Activated CD4-positive, alpha-beta T cell treated with anti-CD3 and anti-CD28 coated beads for 4 hours (primary cell): ENCODE measurements at regions not wholly inside any gene's neighbourhood (a gene's known extent, or its start where the extent isn't known, plus 50 kb on each side); places are given as distances from the start of the nearest gene placed in this dataset.

Experiments
- DNase-seq, 2 donors: peaks; one replicate each; pipeline ENCODE4 v3.0.0-alpha.2; 2020

- DNase-seq, result no peak
These were observed 116.0 kb downstream of the SALL1 start for GRCh38 chr16:51035110-51035498.

DNA sequence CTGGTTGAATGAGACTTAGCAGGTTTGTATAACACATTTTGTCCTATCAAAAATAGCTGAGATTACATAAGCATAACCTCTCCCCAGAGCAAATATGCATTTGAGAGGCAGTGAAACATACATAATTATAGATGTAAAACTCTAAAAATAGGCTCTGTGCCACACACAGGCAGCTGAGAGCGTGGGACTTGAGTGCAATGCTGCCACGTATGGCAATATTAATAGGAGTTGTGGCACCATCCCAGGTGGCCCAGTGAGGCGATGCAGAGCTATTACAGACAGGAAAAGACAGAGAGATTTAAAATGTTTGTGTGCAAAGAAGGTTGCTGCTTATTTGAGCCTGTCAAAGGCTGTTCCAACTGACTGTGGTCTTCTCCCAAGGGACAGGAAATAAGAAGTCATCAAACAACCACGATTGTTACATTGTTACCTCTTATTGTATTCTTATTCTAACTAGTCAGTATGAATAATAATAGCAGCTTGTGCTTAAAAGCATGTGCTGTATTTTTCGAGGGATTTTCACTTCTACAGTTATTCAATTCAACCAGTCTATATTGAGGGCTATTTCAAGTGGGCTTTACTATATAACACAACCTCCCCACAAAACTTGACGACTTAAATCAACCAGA lies 116.5 kb downstream of the SALL1 start:
- no peak for DNase-seq

- no peak for DNase-seq
These were observed 119.5 kb downstream of the SALL1 start for GRCh38 chr16:51031598-51031997.

GRCh38 chr16:51030516-51030915 lies 120.6 kb downstream of the SALL1 start:
- no peak for DNase-seq

- no peak for DNase-seq
These were observed 125.3 kb downstream of the SALL1 start for GRCh38 chr16:51025588-51026290.

GRCh38 chr16:51024703-51025102 lies 126.4 kb downstream of the SALL1 start:
- DNase-seq, result no peak

DNA sequence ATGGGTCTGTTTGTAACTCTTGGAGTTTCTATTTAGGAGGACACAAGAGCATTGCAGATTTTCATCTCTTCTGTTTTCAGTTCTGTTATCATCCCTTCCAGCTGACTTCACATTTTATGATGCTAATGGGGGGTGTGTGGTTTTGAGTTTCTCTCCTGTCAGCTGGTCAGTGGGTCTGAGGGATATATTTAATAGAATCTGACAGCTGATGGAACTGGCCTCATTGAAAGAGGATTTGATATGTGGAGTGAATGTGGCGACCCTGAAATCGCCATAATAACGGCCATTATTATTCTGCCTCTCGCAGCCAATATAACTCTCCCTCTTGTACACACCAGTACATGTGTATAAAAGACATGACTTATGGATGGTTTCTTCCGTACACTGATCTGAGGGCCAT lies 128.1 kb downstream of the SALL1 start:
- DNase-seq, result no peak

DNA sequence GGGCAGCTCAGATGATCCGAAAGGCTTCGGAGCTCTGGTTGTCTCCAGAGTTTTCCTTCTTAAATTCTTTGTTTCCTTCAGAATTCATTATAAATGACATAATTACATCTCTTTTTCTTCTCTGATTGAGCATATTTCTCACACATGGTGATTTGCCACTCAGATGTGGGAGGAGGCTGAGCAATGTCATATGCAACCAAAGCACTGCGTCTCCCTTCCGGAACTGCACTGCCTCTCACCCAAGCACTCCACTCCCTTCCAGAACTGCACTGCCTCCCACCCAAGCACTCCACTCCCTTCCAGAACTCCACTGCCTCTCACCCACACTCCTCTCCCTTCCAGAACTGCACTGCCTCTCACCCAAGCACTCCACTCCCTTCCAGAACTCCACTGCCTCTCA lies 131.5 kb downstream of the SALL1 start:
- DNase-seq, result no peak

GRCh38 chr16:51017969-51018368 lies 133.1 kb downstream of the SALL1 start:
- no peak for DNase-seq

- DNase-seq, result no peak
These were observed 138.7 kb downstream of the SALL1 start for GRCh38 chr16:51012396-51012795.

GRCh38 chr16:51010817-51011216 lies 140.3 kb downstream of the SALL1 start:
- DNase-seq, result no peak

DNA sequence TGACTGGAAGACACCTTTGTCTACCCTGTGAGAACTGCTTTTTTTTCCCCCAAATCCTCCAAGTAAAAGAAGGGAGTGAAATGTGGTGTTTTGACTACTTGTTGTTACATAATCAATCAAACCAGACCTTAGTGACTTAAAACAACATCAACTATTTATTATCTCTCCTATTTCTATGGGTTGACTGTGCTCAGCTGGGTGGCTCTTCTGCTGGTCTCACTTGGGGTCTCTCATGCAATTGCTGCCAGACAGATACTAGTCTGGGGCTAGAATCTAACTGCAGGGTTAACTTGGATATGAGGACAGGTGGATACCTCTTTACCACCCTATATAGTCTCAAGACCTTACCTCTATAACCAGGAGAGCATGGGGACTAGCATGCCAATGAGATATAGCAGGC lies 141.3 kb downstream of the SALL1 start:
- DNase-seq, result no peak

DNA sequence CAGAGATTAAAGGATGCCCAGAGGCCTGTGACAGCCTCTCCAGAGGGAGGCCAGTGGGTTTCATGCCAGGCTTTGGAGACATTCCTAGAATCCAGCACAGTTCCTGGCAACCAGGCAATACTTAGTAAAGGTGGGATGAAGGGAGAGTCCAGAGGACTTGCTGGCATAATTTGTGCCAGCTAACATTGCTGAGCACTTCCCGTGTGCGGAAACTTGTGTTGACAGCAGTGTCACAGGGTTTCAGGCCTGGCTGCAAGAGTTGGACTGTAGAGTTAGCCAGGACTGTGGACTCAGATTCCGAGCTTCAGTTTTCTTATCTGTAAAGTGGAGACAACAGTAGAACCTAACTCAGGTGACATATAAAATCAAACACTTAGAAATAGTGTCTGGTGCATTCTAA lies 141.7 kb downstream of the SALL1 start:
- DNase-seq, result no peak

DNA sequence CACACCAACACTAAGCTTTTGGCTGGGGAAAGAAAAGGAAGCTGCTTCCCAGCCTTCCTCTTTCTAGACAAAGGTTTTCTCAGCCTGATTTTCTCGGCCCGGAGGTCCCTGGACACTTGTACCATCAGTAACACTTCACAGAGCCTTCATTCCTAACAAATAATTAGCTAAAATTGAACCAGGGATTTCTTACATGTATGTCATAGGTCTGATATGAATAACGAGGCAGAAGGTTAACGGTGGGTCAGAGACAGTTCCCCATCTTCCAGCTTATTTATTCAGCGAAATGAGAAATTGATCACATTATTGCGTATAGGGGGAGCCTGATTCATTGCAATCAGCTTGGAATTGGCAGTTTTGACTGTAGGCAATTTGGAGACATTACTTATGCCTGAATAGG lies 142.5 kb downstream of the SALL1 start:
- no peak for DNase-seq

- DNase-seq, result no peak
These were observed 143.0 kb downstream of the SALL1 start for GRCh38 chr16:51008037-51008436.

- no peak for DNase-seq
These were observed 147.1 kb downstream of the SALL1 start for GRCh38 chr16:51003850-51004566.

DNA sequence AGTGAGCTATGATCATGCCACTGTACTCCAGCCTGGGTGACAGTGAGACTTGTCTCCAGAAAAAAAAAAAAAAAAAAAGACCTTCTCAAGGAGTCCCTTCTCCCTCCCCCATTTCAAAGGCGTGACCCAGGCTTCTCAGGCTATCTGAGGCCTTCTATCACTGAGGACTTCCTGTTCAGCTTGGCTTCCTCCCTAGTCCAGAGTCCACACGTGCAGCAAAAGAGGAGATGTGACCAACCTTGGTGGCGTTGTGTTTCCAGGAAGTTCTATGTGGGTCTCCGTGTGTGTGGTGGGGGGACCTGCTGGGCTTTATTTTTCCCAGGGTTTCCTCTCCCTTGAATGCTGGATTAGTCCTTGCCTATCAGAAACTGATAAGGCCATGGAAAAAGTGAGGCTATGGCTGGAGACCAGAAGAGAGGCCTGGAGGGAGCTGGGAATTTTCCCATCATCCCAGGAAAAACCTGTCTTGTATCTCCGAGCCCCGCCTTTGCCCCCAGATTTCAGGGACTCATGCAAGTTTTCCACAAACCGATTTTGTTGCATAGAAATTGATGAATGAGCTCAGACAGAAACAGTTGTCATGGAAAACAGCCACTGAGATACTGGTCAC lies 148.1 kb downstream of the SALL1 start:
- DNase-seq, result no peak

DNA sequence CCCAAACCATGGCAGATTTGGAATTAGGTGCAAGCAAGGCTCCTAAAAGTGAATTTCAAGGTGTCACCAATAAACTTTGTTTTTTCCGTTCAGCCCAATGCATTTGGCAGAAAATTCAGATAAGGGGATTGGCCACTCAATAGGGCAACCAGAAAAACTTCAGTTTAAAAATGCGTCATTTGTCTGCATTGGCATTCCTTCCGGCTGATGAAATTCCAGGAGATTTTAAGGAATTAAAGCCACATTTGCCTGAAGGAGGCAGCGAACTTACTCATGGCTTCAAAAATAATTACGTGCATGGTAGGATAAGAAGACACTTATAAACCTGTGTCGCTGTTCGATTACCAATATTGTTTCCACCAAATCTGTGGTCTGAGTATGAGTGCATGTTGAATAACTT lies 151.9 kb downstream of the SALL1 start:
- DNase-seq, result no peak

- no peak for DNase-seq
These were observed 152.7 kb downstream of the SALL1 start for GRCh38 chr16:50998411-50998810.

DNA sequence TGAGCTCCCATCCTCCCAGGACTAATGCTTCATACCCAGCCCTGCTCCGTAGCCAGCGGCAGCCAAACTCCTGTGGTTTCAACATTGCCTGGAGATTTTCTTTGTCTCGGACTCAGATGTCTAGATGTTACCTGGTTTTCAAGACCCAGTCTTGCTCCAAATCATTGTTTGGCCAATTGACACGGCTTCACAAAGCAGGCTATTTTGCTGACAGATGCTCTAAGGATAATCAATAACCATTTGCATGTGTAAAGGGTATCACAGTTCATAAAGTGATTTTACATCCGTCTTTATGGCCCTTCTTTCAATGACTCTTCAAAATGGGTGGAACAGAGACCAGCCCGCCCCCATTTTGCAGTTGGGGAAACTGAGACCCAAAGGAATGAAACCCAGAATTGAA lies 153.4 kb downstream of the SALL1 start:
- DNase-seq, result no peak

DNA sequence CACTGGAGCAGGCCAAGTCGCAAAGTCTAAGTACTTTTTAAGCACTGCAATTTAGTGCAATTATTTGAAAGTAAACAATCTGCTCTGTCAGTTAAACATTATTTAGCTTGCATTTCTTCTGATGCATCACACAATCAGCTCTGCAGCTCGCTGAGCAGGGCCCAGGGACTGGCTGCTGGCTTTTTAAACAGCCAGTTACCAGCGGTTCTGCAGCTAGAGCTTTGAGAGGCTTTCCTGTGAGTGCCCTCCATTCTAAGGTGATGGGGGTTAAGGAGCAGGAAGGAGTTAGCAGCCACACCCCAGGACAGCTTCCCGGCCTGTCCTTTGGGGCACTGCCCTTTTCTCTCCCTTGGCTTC lies 154.3 kb downstream of the SALL1 start:
- no peak for DNase-seq

- DNase-seq, result no peak
These were observed 154.8 kb downstream of the SALL1 start for GRCh38 chr16:50996166-50996829.

GRCh38 chr16:50994995-50995394 lies 156.1 kb downstream of the SALL1 start:
- DNase-seq, result no peak
